Fibroblast of skin of abdomen (primary cell): ENCODE measurements at regions not wholly inside any gene's neighbourhood (a gene's known extent, or its start where the extent isn't known, plus 50 kb on each side); places are given as distances from the start of the nearest gene placed in this dataset.
"Not testable (repeated sequence)": the region's sequence is repeated elsewhere in the genome, so short reads cannot be mapped to it uniquely, and the experiment has no call there.

Experiments used
- DNase-seq: peaks from one replicate; pipeline ENCODE4 v3.0.0-alpha.2; 2013

DNA sequence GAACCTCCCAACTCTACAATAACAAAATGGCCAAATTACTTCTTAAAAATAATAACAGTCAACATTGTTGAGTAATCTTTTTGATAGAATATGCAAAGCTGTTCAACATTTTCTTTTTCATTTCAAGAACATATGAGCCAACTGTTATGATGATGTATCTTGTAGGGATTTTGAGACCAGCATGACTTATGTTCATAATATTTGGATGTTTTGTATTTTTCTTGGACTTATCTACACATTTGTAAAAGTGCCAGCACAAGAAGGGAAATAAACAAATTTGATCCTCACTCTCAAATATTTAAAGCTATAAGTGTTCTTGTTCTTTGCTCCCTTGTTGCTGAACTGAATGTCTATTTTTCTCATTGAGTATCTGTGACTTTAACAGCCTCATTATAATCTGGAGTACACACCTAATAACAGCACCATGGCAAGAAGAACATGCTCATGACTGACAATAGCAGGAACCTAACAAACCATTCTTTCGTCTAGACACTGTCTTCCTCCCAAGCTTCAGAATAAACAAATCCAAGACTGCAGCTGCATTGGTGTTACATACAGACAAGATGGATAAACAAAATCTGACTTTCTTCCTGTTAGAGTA lies 1049.7 kb downstream of the FAT4 start:
- peak; percentile 27 for DNase-seq

DNA sequence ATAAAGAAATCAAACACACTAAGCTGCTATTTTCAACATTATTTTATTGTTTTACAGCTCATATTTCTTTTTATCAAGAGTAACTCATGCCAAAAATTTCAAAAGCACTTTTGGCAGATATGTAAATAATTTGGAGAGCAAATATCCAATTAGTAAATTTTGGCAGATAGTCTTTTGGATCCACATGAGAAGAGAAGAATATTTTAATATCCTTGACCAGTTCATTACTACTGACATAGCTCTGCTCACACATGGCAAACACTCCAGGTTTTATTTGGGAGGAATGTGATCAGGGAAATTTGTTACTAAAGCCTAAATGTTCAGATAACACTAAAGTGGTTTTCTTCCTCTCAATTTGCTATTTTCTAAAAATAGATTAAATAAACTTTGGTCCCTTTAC lies 1054.3 kb downstream of the FAT4 start:
- DNase-seq: no peak

DNA sequence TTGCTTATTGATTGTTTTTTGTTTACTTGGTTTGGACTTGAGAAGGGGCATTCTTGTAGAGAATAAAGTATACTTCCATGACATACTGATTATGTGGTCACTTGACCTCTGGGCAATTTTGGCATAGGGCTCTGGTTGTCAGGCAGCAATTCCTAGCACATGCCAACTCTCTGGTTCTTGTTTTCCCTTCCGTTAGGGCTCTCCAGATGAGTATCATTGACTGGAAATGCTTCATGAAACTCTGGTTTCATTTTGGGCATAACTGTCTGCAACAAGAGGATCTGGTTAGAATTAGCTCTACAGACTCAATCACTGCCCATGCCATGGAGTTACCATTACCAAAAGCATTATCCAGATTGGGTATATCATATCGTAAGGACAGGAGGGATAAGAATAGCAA lies 1057.9 kb downstream of the FAT4 start:
- no peak for DNase-seq

DNA sequence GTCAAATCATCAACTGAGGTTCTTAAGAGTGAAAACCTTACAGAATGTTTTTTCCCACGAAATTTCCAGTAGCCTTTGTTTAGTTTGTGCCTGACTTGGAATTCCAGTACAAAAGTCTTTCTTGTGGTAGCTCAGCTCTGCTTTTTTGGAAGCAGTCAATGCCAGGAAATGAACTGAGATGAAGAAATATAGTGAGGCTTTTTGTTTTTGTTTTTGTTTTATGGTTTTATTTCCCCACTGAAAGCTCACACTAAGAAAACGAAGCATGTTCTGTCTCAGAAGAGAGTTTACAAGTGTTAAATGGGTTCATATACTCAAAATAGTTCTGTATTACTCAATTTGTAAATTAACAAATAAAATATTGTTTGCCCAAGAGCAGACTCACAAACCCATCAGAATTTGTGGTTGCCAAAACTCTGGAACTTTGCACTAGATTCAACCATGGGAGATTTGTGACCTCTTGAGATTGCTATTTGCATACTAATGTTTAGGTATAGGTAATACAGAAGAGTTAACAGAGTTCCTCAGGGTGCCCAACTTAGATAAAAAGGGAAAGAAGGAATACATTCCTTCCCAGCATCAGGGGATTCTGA lies 1060.8 kb downstream of the FAT4 start:
- no peak for DNase-seq

DNA sequence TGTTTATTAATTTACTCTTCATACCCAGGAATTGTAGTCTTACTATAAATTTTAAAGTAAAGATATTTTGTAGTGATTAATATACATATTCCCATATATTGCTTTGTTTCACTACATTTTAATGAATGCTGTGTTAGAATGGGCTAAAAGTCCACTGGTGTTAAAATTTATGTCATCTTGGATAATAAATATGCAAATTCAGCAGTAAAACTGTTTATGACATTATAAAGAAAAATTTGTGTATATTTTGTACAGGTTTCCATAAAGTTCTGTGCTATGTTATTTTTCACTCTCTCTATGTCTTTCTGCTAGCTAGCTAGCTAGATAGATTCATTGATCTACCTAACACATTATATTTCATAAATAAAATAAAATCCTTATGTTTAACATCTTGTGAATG lies 1071.2 kb downstream of the FAT4 start:
- DNase-seq: no peak

DNA sequence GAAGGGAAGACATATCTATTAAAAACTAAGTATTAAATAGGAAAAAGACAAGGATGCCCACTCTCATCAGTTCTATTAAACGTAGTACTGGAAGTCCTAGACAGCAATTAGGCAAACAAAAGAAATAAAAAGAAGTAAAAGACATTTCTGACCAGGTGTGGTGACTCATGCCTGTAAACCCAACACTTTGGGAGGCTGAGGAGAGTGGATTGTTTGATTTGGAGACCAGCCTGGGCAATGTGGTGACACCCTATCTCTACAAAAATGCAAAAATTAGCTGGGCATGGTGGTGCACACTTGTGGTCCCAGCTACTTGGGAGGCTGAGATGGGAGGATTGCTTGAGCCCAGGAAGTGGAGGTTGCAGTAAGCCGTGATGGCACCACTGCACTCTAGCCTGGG lies 1071.8 kb downstream of the FAT4 start:
- DNase-seq: no peak

DNA sequence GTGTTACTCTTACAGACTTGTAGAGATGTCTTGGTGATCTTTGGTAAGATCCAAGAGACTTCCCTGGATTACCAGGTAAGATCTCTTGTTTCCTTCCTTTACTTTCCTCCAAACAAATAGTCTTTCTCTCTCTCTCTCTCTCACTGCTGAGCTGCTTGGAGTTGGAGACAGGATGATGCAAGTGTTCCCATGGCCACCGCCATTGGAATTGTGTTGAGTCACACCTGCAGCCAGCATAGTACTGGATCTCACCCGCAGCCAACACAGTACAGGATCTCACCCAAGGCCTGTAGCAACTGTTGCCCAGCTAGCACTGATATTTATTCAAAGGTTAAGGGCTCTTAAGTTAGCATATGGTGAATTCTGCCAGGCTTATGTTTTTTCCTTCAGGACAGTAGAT lies 1080.9 kb downstream of the FAT4 start:
- DNase-seq: peak; percentile 14

DNA sequence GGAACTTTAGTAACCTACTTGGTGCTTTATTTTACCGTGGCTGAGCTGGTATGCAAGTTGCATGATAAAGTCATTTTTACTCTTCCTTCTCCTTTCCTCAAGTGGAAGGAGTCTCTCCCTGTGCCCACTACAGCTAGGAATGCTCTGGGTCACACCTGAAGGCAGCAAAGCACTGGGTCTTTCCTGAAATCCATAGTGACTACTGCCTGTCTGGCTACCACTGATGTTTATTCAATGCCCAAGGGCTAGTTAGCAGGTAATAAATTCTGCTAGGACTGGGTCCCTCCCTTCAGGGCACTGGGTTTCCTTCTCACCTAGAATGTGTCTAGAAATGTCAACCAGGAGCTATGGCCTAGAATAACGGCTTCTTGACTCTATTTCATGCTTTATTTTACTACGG lies 1081.4 kb downstream of the FAT4 start:
- DNase-seq: no peak

DNA sequence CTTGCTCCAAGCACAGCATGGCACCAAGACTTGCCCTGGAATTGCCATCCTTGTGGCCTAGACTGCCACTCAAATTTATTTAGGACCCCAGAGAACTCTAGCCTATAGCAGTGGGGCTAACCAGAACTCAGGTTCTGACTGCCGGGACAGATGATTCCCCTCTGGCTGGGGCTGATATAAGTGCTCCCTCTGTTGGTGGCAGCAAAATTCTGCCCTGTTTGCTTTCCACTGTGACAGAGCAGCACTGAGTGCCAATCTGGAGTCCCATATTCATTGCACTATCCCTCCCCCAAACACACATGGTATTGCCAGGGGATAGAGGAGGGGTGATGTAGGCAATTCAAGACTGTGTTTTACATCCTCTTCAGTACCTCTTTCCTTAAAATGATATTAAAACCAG lies 1081.9 kb downstream of the FAT4 start:
- no peak for DNase-seq

DNA sequence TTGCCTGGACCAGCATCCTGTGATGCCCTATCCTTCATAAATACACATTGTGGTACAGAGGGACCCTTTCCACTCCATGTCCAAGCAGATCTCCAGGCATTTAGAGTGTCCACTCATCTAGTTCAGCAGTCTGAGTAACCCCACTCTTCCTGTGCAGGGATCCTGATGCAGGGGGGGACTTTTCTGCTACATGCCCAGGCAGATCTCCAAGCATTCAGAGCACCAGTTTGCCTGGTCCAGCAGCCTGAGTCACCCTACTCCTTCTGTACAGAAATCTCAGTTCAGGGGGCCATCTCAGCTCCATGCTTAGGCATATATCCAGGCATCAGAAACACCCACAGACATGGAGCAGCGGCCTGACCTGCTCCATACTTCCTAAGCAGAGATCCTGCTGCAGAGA lies 1089.8 kb downstream of the FAT4 start:
- peak; percentile 22 for DNase-seq

DNA sequence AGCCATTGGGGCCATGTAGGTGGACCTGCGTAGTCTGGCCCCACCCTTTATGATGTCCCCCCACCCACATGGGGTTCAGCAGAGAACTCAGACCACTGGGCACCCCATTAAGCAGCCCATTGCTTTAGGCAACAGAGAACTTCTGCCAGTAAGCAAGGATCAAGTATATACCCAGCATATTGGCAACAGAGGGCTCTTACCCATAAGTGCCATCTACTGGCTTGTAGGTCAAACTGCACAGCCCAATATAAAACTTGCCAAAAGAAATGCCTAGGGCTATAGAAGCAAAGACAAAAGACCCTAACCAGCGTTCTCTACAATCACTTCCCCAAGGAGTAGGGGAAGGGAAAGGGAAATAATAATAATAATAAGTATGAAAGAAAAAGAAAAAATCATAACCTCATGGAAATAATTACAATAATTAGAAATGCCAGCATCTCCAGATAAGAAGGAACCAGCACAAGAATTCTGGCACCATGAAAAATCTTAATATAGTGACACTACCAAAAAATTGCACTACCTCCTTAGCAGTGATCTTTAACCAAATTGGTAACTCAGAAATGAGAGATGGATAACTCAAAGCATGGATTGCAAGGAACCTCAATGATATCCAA lies 1090.7 kb downstream of the FAT4 start:
- DNase-seq: peak; percentile 34

DNA sequence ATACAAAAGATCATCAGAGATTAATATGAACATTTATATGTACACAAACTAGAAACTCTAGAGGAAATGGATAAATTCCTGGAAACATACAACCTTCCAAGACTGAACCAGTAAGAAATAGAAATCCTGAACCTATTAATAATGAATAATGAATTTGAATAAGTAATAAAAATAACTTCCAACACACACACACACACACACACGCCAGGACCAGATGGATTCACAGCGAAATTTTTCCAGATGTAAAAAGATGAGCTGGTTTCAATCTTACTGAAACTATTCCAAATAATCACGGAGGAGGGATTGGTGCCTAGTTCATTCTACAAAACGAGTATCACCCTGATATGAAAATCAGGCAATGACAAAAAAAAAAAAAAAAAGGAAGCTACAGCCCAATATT lies 1095.0 kb downstream of the FAT4 start:
- DNase-seq: no peak

DNA sequence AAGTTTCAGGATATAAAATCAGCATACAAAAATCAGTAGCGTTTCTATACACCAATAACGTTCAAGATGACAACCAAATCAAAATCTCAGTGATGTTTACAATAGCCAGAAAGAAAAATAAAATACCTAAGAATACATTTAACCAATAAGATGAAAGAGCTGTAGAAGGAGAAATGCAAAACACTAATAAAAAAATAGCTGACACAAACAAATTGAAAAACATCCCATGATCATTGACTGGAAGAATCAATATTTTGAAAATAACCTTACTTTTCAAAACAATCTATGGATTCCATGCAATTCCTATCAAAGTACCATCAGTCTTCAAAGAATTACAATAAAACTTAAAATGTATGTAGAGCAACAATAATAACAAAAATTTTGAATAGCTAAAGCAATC lies 1096.3 kb downstream of the FAT4 start:
- DNase-seq: no peak

DNA sequence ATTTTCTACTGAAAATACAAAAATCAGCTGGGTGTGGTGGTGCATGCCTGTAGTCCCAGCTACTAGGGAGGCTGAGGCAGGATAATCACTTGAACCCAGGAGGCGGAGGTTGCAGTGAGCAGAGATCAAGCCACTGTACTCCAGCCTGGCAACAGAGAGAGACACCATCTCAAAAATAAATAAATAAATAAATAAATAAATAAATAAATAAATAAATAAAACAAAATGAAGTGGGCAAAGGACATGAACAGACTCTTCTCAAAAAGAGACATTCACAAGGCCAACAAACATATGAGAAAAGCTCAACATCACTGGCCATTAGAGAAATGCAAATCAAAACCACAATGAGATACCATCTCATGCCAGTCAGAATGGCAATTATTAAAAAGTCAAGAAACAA lies 1097.6 kb downstream of the FAT4 start:
- DNase-seq: not testable (repeated sequence)

DNA sequence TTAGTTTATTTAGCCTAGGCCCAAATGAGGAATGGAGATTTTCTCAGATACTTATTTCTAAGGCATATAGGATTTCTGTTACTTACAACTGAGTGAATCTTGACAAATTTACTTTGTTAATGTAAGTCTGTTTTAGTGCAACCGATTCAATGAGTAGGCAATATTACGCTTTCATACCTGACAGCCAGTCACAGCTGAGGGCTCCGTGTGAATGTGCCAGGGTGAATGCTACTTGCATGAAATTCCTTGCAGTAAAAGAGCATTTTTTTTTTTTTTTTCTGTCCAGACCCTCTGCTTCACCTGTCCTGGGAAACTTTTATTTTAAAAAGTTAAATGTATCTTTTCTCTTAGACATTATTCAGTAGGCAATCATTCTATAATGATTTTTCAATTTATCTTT lies 1100.0 kb downstream of the FAT4 start:
- DNase-seq: no peak

DNA sequence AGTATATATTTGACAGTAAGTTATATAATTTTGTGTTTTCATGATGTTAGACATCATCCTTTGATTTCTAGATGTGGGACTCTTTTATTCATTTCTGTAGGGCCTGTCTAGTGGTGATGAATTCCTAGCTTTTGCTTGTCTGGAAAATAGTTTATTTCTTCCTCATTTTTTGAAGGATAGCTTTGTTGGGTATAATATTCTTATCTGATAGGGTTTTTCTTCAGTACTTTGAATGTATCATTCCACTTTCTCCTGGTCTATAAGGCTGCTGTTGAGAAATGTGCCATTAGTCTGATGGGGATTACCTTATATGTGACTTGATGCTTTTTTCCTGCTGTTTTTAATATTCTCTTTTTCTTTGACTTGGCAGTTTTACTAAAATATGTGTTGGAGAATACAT lies 1104.5 kb downstream of the FAT4 start:
- no peak for DNase-seq

DNA sequence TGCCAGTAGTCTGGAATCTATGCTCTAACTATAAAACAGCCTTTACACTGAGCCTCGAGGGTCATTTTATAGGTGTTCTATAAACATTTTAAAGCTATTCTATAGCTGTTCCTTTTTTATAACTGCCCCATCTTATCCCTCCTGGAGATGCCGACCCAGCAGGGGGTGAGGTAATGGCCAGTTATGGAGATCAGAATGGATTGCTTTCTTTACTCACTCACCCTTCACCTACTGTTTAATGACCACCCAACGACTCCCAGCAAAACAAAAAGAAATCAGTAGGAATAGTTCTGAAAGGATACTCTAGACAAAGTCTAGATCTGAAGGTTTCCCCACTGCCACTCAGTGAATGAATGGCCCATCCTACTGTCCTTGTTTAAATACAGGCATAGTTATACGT lies 1113.1 kb downstream of the FAT4 start:
- DNase-seq: no peak

DNA sequence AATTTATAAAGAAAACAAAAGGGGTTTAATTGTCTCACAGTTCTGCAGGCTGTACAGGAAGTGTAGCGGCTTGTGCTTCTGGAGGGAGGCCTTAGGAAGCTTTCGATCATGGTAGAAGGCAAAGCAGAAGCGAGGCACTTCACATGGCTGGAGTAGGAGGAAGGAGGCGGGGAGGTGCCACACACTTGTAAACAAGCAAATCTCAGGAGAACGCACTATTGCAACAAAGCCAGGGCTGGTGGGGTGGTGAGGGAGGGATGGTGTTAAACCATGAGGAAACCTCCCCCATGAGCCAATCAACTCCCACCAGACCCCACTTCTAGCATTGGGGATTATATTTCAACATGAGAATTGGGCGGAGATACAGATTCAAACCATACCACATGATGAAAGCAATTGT lies 1116.3 kb downstream of the FAT4 start:
- DNase-seq: no peak

DNA sequence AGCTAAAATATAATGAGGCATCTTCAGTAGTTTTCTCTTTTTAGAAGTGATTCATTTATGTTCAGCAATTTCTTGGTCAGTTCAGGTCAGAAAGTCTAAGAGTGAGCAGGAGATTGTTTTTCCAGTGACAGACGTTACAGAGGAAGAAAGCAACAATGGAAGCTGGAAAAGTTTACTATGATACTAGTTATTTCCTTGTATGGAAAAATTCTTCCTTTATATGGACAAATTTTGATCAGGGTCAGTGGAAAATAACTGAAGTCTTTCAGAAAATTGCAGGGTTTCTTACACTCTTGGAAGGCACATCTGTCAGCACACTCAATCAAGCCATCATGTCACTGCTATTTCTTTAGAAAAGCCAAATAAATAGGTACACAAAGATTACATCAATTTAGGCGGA lies 1120.7 kb downstream of the FAT4 start:
- no peak for DNase-seq

DNA sequence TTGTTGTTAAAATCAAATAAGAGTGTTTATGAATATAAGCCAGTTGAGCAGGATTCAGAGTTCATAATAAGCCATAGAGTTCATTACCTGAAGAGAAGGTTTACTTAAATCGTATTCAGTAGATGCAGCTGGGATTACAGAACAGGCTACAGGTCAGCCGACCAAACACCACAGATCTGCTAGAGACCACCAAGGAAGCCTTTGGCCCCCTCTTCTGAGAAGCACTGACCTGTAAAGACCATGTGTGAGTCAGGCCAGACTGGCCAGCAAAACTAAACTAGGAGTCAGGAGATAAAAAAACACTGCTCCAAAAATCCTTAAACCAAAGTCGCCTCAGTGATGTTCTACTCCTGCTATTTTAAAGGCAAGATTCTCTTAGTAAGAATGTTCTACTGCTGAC lies 1125.5 kb downstream of the FAT4 start:
- DNase-seq: no peak

DNA sequence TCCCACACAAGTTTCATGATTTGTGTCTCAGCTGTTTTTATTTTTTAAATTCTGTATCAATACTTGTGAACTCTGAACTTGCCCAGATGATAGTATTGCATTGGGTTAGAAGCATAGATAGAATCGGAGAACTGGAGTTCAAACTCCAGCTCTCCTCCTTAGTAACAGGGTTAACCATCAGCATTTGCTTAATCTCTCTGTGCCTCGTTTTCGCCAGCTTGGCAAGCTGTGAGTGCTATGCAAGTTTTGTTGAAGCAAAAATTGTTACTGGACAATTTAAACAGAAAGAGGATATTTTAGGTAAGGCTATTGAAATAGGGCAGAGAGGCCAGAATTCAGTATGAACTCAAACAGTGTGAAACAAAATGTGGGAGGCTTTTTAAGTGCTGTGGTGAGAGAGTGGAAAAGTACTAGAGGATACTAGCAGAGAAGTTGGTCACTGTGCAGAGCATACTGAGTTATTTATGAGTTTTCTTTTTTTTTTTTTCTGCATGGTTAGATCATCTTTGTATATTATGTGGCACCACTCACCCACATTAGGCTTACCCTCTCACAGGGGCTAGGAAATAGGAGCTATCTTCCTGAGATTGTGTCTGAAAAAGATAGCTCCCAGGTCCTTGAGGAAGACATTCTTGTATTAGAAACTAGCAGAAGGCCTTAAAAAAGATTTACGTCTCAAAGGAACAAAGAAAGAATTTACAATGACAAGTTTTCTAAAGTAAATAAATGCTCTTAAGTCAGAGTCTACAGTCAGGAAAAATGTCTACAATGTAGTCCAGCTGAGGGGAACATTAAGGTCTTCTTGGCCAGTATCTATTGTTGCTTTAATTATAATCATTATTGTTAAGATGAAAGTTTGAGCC lies 1126.6 kb downstream of the FAT4 start:
- peak; percentile 5 for DNase-seq

DNA sequence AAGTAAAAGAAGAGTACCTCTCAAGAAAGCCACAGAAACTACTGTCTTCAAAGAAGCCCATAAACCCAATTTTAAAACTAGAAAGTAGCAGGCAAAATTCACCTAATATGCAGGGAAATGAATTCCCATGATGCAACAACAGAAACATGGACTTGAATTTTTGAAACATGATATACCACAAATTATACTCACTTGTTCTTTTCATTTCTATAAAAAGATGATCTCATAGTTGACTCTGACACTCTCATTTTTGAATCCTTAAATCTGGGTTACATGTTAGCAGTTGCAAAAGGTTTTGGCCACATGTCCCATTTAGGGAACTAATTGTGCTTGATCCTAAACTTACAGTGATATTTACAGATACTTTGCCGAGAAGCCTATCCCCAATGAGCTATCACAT lies 1130.8 kb downstream of the FAT4 start:
- DNase-seq: no peak

DNA sequence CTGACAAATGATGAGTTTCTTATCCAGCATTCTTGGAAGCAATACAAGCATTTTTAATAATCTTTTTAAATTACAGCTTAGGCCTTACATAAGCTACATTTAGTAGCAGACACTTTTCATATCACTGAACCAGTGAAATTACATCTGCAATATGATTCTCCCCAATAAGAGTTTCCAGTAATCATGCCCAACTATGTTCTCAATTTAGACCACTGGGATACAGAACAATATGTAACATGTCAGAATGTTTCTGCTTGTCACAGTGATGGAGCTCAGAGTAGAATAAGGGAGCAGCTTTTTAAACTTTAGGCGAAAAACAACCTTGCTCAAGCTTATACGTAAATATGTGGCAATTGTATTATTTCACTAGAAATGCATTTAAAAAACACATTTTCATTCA lies 1132.2 kb downstream of the FAT4 start:
- DNase-seq: no peak
